ENCODE measurements at regions not wholly inside any gene's neighbourhood (a gene's known extent, or its start where the extent isn't known, plus 50 kb on each side); places are given as distances from the start of the nearest gene placed in this dataset.

- TF ChIP-seq REST (IDR thresholded peaks at IDR 0.05) = no peak
- no peak for TF ChIP-seq TAF1 (conservative IDR thresholded peaks at IDR 0.05)
- TF ChIP-seq GABPA (IDR thresholded peaks at IDR 0.05 in 1 of 2, conservative IDR thresholded peaks at IDR 0.05 in 1 of 2) = no peak
- TF ChIP-seq HNF4G (IDR thresholded peaks at IDR 0.05) = no peak
Observed at GRCh38 chrX:39167791-39168190, 366.5 kb downstream of the MID1IP1 start (continued).

GRCh38 chrX:39168609-39169008, 367.4 kb downstream of the MID1IP1 start:
- Histone ChIP-seq H3K9ac (ENCODE audit: low read depth in 1 of 2, low read length in 2 of 2) (no peak overlapping the region), H3K9me3 (ENCODE audit: control insufficient read depth in 4 of 4, low read length in 3 of 4) (no peaks in the 10 kb centered on the region), H3K4me1 (ENCODE audit: control insufficient read depth in 4 of 4, insufficient read depth in 4 of 4, low read length in 3 of 4) (no peaks in the 10 kb centered on the region), H3K27me3 (ENCODE audit: control insufficient read depth in 4 of 4, insufficient read depth in 4 of 4, low read length in 3 of 4) (peaks cover 0 to 6% (median 0%) of the 10 kb centered on the region in 4 donors), H3K36me3 (ENCODE audit: control insufficient read depth in 4 of 4, insufficient read depth in 3 of 4, low read depth in 1 of 4, low read length in 3 of 4) (no peaks in the 10 kb centered on the region), H3K27ac (ENCODE audit: low read depth in 1 of 2, low read length in 2 of 2) (no peak overlapping the region), H3K4me3 (ENCODE audit: low read depth in 1 of 3, low read length in 3 of 3) (no peak overlapping the region)
- 91% methylated on average over 11 of the region's 11 CpGs for WGBS
- TF ChIP-seq RXRA (IDR thresholded peaks at IDR 0.05) (no peak), MAX (IDR thresholded peaks at IDR 0.05) (no peak), FOXA2 (IDR thresholded peaks at IDR 0.05) (no peak), EGR1 (IDR thresholded peaks at IDR 0.05; ENCODE audit: low read depth in 2 of 2) (no peak), RAD21 (IDR thresholded peaks at IDR 0.05) (no peak), HNF4G (IDR thresholded peaks at IDR 0.05) (no peak), HNF4A (conservative IDR thresholded peaks at IDR 0.05) (no peak), REST (IDR thresholded peaks at IDR 0.05) (no peak), SP1 (IDR thresholded peaks at IDR 0.05) (no peak), CTCF (IDR thresholded peaks at IDR 0.05; ENCODE audit: low read depth, low read length, missing input control) (no peak), ZBTB33 (IDR thresholded peaks at IDR 0.05) (no peak), JUND (IDR thresholded peaks at IDR 0.05) (no peak), ATF3 (IDR thresholded peaks at IDR 0.05) (no peak), YY1 (IDR thresholded peaks at IDR 0.05) (no peak), TAF1 (conservative IDR thresholded peaks at IDR 0.05) (no peak), GABPA (IDR thresholded peaks at IDR 0.05 in 1 of 2, conservative IDR thresholded peaks at IDR 0.05 in 1 of 2) (no peak), FOXA1 (IDR thresholded peaks at IDR 0.05) (no peak), NR2F2 (IDR thresholded peaks at IDR 0.05) (no peak)
- DNase-seq (ENCODE audit: low spot score) = no peak
